ENCODE measurements at regions not wholly inside any gene's neighbourhood (a gene's known extent, or its start where the extent isn't known, plus 50 kb on each side); places are given as distances from the start of the nearest gene placed in this dataset.

- Histone ChIP-seq H3K9ac (ENCODE audit: low read length in 5 of 5) (no peak overlapping the region), H3K27me3 (ENCODE audit: control insufficient read depth in 5 of 5, insufficient read depth in 4 of 5, low read length in 5 of 5) (no peaks in the 10 kb centered on the region), H3K36me3 (ENCODE audit: control insufficient read depth in 5 of 5, insufficient read depth in 5 of 5, low read length in 5 of 5) (no peaks in the 10 kb centered on the region), H3K4me3 (ENCODE audit: low read depth in 1 of 5, low read length in 5 of 5) (no peak overlapping the region), H3K4me1 (ENCODE audit: control insufficient read depth in 5 of 5, insufficient read depth in 5 of 5, low read length in 5 of 5) (no peaks in the 10 kb centered on the region), H3K27ac (ENCODE audit: low read depth, low read length) (no peak overlapping the region), H3K9me3 (ENCODE audit: control insufficient read depth in 5 of 5, low read length in 5 of 5) (peaks cover 6 to 16% (median 11%) of the 10 kb centered on the region in 5 donors)
Observed at GRCh38 chr16:87186876-87187533, 130.2 kb downstream of the C16orf95 start.

GRCh38 chr16:87188104-87188503 is 129.1 kb downstream of the C16orf95 start:
- no peaks in the 10 kb centered on the region for H3K4me1 ChIP-seq (ENCODE audit: control insufficient read depth in 5 of 5, insufficient read depth in 5 of 5, low read length in 5 of 5)
- H3K9ac ChIP-seq (ENCODE audit: low read length in 5 of 5): no peak overlapping the region
- no peaks in the 10 kb centered on the region for H3K36me3 ChIP-seq (ENCODE audit: control insufficient read depth in 5 of 5, insufficient read depth in 5 of 5, low read length in 5 of 5)
- peaks cover 6 to 16% (median 11%) of the 10 kb centered on the region in 5 donors for H3K9me3 ChIP-seq (ENCODE audit: control insufficient read depth in 5 of 5, low read length in 5 of 5)
- H3K4me3 ChIP-seq (ENCODE audit: low read depth in 1 of 5, low read length in 5 of 5): no peak overlapping the region
- H3K27me3 ChIP-seq (ENCODE audit: control insufficient read depth in 5 of 5, insufficient read depth in 4 of 5, low read length in 5 of 5): no peaks in the 10 kb centered on the region
- H3K27ac ChIP-seq (ENCODE audit: low read depth, low read length): no peak overlapping the region

GRCh38 chr16:87189426-87189825 is 127.8 kb downstream of the C16orf95 start:
- Histone ChIP-seq H3K36me3 (ENCODE audit: control insufficient read depth in 5 of 5, insufficient read depth in 5 of 5, low read length in 5 of 5) (no peaks in the 10 kb centered on the region), H3K27ac (ENCODE audit: low read depth, low read length) (no peak overlapping the region), H3K9ac (ENCODE audit: low read length in 5 of 5) (no peak overlapping the region), H3K4me1 (ENCODE audit: control insufficient read depth in 5 of 5, insufficient read depth in 5 of 5, low read length in 5 of 5) (no peaks in the 10 kb centered on the region), H3K9me3 (ENCODE audit: control insufficient read depth in 5 of 5, low read length in 5 of 5) (peaks cover 6 to 16% (median 11%) of the 10 kb centered on the region in 5 donors), H3K4me3 (ENCODE audit: low read depth in 1 of 5, low read length in 5 of 5) (no peak overlapping the region), H3K27me3 (ENCODE audit: control insufficient read depth in 5 of 5, insufficient read depth in 4 of 5, low read length in 5 of 5) (no peaks in the 10 kb centered on the region)

- no peaks in the 10 kb centered on the region for H3K36me3 ChIP-seq (ENCODE audit: control insufficient read depth in 5 of 5, insufficient read depth in 5 of 5, low read length in 5 of 5)
- no peaks in the 10 kb centered on the region for H3K4me1 ChIP-seq (ENCODE audit: control insufficient read depth in 5 of 5, insufficient read depth in 5 of 5, low read length in 5 of 5)
- no peaks in the 10 kb centered on the region for H3K27me3 ChIP-seq (ENCODE audit: control insufficient read depth in 5 of 5, insufficient read depth in 4 of 5, low read length in 5 of 5)
- no peak overlapping the region for H3K27ac ChIP-seq (ENCODE audit: low read depth, low read length)
- H3K4me3 ChIP-seq (ENCODE audit: low read depth in 1 of 5, low read length in 5 of 5): no peak overlapping the region
- H3K9ac ChIP-seq (ENCODE audit: low read length in 5 of 5): no peak overlapping the region
- H3K9me3 ChIP-seq (ENCODE audit: control insufficient read depth in 5 of 5, low read length in 5 of 5): peaks cover 6 to 16% (median 11%) of the 10 kb centered on the region in 5 donors
Observed at GRCh38 chr16:87190288-87191230, 126.6 kb downstream of the C16orf95 start.

GRCh38 chr16:87192452-87193073 is 124.6 kb downstream of the C16orf95 start:
- Histone ChIP-seq H3K36me3 (ENCODE audit: control insufficient read depth in 5 of 5, insufficient read depth in 5 of 5, low read length in 5 of 5) (no peaks in the 10 kb centered on the region), H3K9ac (ENCODE audit: low read length in 5 of 5) (no peak overlapping the region), H3K9me3 (ENCODE audit: control insufficient read depth in 5 of 5, low read length in 5 of 5) (peaks cover 6 to 16% (median 11%) of the 10 kb centered on the region in 5 donors), H3K27ac (ENCODE audit: low read depth, low read length) (no peak overlapping the region), H3K4me3 (ENCODE audit: low read depth in 1 of 5, low read length in 5 of 5) (no peak overlapping the region), H3K4me1 (ENCODE audit: control insufficient read depth in 5 of 5, insufficient read depth in 5 of 5, low read length in 5 of 5) (no peaks in the 10 kb centered on the region), H3K27me3 (ENCODE audit: control insufficient read depth in 5 of 5, insufficient read depth in 4 of 5, low read length in 5 of 5) (peaks cover 0 to 9% (median 0%) of the 10 kb centered on the region in 5 donors)

- Histone ChIP-seq H3K27me3 (ENCODE audit: control insufficient read depth in 5 of 5, insufficient read depth in 4 of 5, low read length in 5 of 5) (peaks cover 0 to 13% (median 2%) of the 10 kb centered on the region in 5 donors), H3K4me1 (ENCODE audit: control insufficient read depth in 5 of 5, insufficient read depth in 5 of 5, low read length in 5 of 5) (peaks cover 0 to 13% (median 0%) of the 10 kb centered on the region in 5 donors), H3K27ac (ENCODE audit: low read depth, low read length) (no peak overlapping the region), H3K9me3 (ENCODE audit: control insufficient read depth in 5 of 5, low read length in 5 of 5) (peaks cover 6 to 16% (median 11%) of the 10 kb centered on the region in 5 donors), H3K9ac (ENCODE audit: low read length in 5 of 5) (no peak overlapping the region), H3K36me3 (ENCODE audit: control insufficient read depth in 5 of 5, insufficient read depth in 5 of 5, low read length in 5 of 5) (no peaks in the 10 kb centered on the region), H3K4me3 (ENCODE audit: low read depth in 1 of 5, low read length in 5 of 5) (no peak overlapping the region)
Observed at GRCh38 chr16:87194172-87194571, 123.0 kb downstream of the C16orf95 start.

GRCh38 chr16:87195161-87195560 is 122.0 kb downstream of the C16orf95 start:
- Histone ChIP-seq H3K4me1 (ENCODE audit: control insufficient read depth in 5 of 5, insufficient read depth in 5 of 5, low read length in 5 of 5) (peaks cover 0 to 13% (median 0%) of the 10 kb centered on the region in 5 donors), H3K27ac (ENCODE audit: low read depth, low read length) (no peak overlapping the region), H3K27me3 (ENCODE audit: control insufficient read depth in 5 of 5, insufficient read depth in 4 of 5, low read length in 5 of 5) (peaks cover 0 to 13% (median 2%) of the 10 kb centered on the region in 5 donors), H3K9ac (ENCODE audit: low read length in 5 of 5) (no peak overlapping the region), H3K36me3 (ENCODE audit: control insufficient read depth in 5 of 5, insufficient read depth in 5 of 5, low read length in 5 of 5) (no peaks in the 10 kb centered on the region), H3K4me3 (ENCODE audit: low read depth in 1 of 5, low read length in 5 of 5) (no peak overlapping the region), H3K9me3 (ENCODE audit: control insufficient read depth in 5 of 5, low read length in 5 of 5) (peaks cover 4 to 8% (median 4%) of the 10 kb centered on the region in 5 donors)

- Histone ChIP-seq H3K4me1 (ENCODE audit: control insufficient read depth in 5 of 5, insufficient read depth in 5 of 5, low read length in 5 of 5) (peaks cover 0 to 19% (median 0%) of the 10 kb centered on the region in 5 donors), H3K27ac (ENCODE audit: low read depth, low read length) (no peak overlapping the region), H3K9me3 (ENCODE audit: control insufficient read depth in 5 of 5, low read length in 5 of 5) (no peaks in the 10 kb centered on the region), H3K9ac (ENCODE audit: low read length in 5 of 5) (no peak overlapping the region), H3K4me3 (ENCODE audit: low read depth in 1 of 5, low read length in 5 of 5) (no peak overlapping the region), H3K27me3 (ENCODE audit: control insufficient read depth in 5 of 5, insufficient read depth in 4 of 5, low read length in 5 of 5) (peaks cover 0 to 13% (median 2%) of the 10 kb centered on the region in 5 donors), H3K36me3 (ENCODE audit: control insufficient read depth in 5 of 5, insufficient read depth in 5 of 5, low read length in 5 of 5) (no peaks in the 10 kb centered on the region)
Observed at GRCh38 chr16:87196231-87196630, 121.0 kb downstream of the C16orf95 start.

- no peaks in the 10 kb centered on the region for H3K9me3 ChIP-seq (ENCODE audit: control insufficient read depth in 5 of 5, low read length in 5 of 5)
- H3K36me3 ChIP-seq (ENCODE audit: control insufficient read depth in 5 of 5, insufficient read depth in 5 of 5, low read length in 5 of 5): no peaks in the 10 kb centered on the region
- H3K9ac ChIP-seq (ENCODE audit: low read length in 5 of 5): no peak overlapping the region
- no peak overlapping the region for H3K27ac ChIP-seq (ENCODE audit: low read depth, low read length)
- peaks cover 0 to 19% (median 0%) of the 10 kb centered on the region in 5 donors for H3K4me1 ChIP-seq (ENCODE audit: control insufficient read depth in 5 of 5, insufficient read depth in 5 of 5, low read length in 5 of 5)
- H3K27me3 ChIP-seq (ENCODE audit: control insufficient read depth in 5 of 5, insufficient read depth in 4 of 5, low read length in 5 of 5): peaks cover 0 to 13% (median 2%) of the 10 kb centered on the region in 5 donors
- no peak overlapping the region for H3K4me3 ChIP-seq (ENCODE audit: low read depth in 1 of 5, low read length in 5 of 5)
Observed at GRCh38 chr16:87196661-87197060, 120.5 kb downstream of the C16orf95 start.
